Naive thymus-derived CD4-positive, alpha-beta T cell (primary cell): ENCODE measurements at regions not wholly inside any gene's neighbourhood (a gene's known extent, or its start where the extent isn't known, plus 50 kb on each side); places are given as distances from the start of the nearest gene placed in this dataset.

Experiments
- ATAC-seq: fragments of 150-1000 bp; cut with Tn5 transposase; 2 replicates; pipeline ENCODE4 v1.10.0; 2021; ENCODE audit warnings: mild to moderate bottlenecking, moderate library complexity
- CTCF ChIA-PET: fragments of 350-600 bp; sonication (Branson Sonifier 250); formaldehyde crosslinking; loops from one replicate; lab custom pipeline; 2021; ENCODE audit warnings: antibody characterized with exemption; lab: Charles Lee
- POLR2A ChIA-PET: fragments of 350-600 bp; sonication (Branson Sonifier 250); formaldehyde crosslinking; loops from one replicate; lab custom pipeline; 2021; ENCODE audit warnings: antibody characterized with exemption, inconsistent platforms; lab: Charles Lee
- DNase-seq, 9 donors: peaks; one replicate each; pipeline versions ENCODE4 v3.0.0 to v3.0.0-alpha.2; 2020 to 2022; ENCODE audit warnings: mixed read lengths in 1 of 9
- H3K27ac ChIP-seq: one replicate; pipeline ENCODE4 v1.7.0; 2013; ENCODE audit warnings: mild to moderate bottlenecking, low read depth, low read length, moderate library complexity
- H3K27me3 ChIP-seq, 2 donors: one replicate each; pipeline ENCODE4 v1.7.0; 2013; ENCODE audit warnings: low read length in 2 of 2, mild to moderate bottlenecking in 2 of 2, moderate library complexity in 2 of 2; ENCODE audit not compliant: control insufficient read depth in 2 of 2, insufficient read depth in 2 of 2
- H3K36me3 ChIP-seq, 3 experiments: 1 replicate in 2 of 3; 2 replicates in 1 of 3; pipeline ENCODE4 v1.7.0; 2013; ENCODE audit warnings: low read length in 3 of 3, mild to moderate bottlenecking in 3 of 3, moderate library complexity in 1 of 3; ENCODE audit not compliant: insufficient read depth in 3 of 3, control insufficient read depth in 2 of 3
- H3K4me1 ChIP-seq, 2 donors: one replicate each; pipeline ENCODE4 v1.7.0; 2013; ENCODE audit warnings: low read length in 2 of 2, mild to moderate bottlenecking in 2 of 2, moderate library complexity in 1 of 2; ENCODE audit not compliant: control insufficient read depth in 2 of 2, insufficient read depth in 2 of 2
- H3K4me3 ChIP-seq: 2 replicates; pipeline ENCODE4 v1.7.0; 2013; ENCODE audit warnings: mild to moderate bottlenecking, low read length
- H3K9me3 ChIP-seq, 3 experiments: 1 replicate in 2 of 3; 2 replicates in 1 of 3; pipeline ENCODE4 v1.7.0; 2013; ENCODE audit warnings: low read length in 3 of 3; ENCODE audit not compliant: control insufficient read depth in 2 of 3
- H3K27ac Mint-ChIP-seq, 9 donors: one replicate each; pipeline ENCODE4 v1.8.0; 2020 to 2022; ENCODE audit warnings: mixed read lengths in 9 of 9, mild to moderate bottlenecking in 8 of 9, moderate library complexity in 5 of 9, inconsistent platforms in 2 of 9
- H3K27me3 Mint-ChIP-seq, 5 donors: one replicate each; pipeline ENCODE4 v1.8.0; 2021 to 2022; ENCODE audit warnings: mixed read lengths in 5 of 5, mild to moderate bottlenecking in 1 of 5
- H3K36me3 Mint-ChIP-seq, 5 donors: one replicate each; pipeline ENCODE4 v1.8.0; 2020 to 2022; ENCODE audit warnings: mixed read lengths in 5 of 5, mild to moderate bottlenecking in 3 of 5, inconsistent platforms in 1 of 5
- H3K4me1 Mint-ChIP-seq, 7 donors: one replicate each; pipeline ENCODE4 v1.8.0; 2020 to 2022; ENCODE audit warnings: mixed read lengths in 7 of 7, mild to moderate bottlenecking in 3 of 7, inconsistent platforms in 1 of 7
- H3K4me3 Mint-ChIP-seq, 10 donors: one replicate each; pipeline ENCODE4 v1.8.0; 2020 to 2022; ENCODE audit warnings: mild to moderate bottlenecking in 10 of 10, mixed read lengths in 10 of 10, moderate library complexity in 6 of 10, inconsistent platforms in 2 of 10
- H3K9me3 Mint-ChIP-seq, 11 donors: one replicate each; pipeline ENCODE4 v1.8.0; 2020 to 2022; ENCODE audit warnings: mixed read lengths in 11 of 11, mild to moderate bottlenecking in 4 of 11, inconsistent platforms in 1 of 11, moderate library complexity in 1 of 11
- intact Hi-C, 2 donors: fragments of 100-400 bp; cut with micrococcal nuclease; formaldehyde crosslinking; loops; one replicate each; pipeline ENCODE4 v1.15.1; 2023

DNA sequence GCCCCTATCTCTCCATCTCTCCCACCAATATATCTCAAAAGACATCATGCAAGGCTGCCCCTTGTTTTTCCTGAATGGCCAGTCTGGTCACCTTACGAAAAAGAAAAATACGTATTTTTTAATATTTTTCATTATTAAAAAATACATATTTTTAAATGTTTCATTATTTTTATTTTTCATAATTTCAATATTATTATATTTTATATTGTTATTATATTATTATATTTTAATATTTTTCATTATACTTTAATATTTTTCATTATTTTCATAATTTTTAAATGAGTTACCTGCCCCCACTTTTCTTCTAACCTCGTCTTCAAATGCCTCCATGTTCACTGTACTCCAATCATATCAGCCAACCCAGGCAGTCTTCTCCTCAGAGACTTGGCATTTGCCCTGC lies 116.0 kb upstream of the ERCC4 start:
- no peak for DNase-seq
- intact Hi-C loops: no loop called here
- CTCF ChIA-PET: no interaction called here
- H3K27ac ChIP-seq: no peak overlapping the region
- no peak overlapping the region for H3K4me3 Mint-ChIP-seq
- POLR2A ChIA-PET: no interaction called here
- no peaks in the 10 kb centered on the region for H3K36me3 Mint-ChIP-seq
- H3K9me3 ChIP-seq: no peaks in the 10 kb centered on the region
- no peaks in the 10 kb centered on the region for H3K36me3 ChIP-seq
- peaks cover 0 to 5% (median 0%) of the 10 kb centered on the region in 11 donors for H3K9me3 Mint-ChIP-seq
- peaks cover 0 to 29% (median 11%) of the 10 kb centered on the region in 5 donors for H3K27me3 Mint-ChIP-seq
- no peaks in the 10 kb centered on the region for H3K4me1 ChIP-seq
- H3K27ac Mint-ChIP-seq: no peak overlapping the region
- H3K4me3 ChIP-seq: no peak overlapping the region
- no peaks in the 10 kb centered on the region for H3K27me3 ChIP-seq
- H3K4me1 Mint-ChIP-seq: no peaks in the 10 kb centered on the region
- ATAC-seq: no peak

DNA sequence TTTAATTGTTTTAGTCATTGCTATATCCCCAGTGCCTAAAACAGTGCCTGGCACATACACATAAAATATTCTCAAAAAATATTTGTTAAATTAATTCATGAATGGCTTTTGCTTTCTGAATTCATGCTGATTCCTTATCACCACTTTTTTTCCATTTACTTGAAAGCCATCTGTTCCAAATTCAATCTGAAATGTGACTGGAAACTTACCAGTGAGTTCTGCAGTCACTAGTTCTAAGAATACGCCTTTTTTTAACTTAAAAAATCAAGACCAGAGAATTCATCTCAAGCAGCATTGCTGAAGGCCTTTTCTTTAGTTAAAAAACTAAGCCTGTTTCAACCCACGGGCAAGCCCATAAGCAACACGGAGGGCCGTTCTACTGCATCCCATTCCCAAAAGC lies 114.0 kb upstream of the ERCC4 start:
- no peak for ATAC-seq
- Mint-ChIP-seq H3K4me1 (no peaks in the 10 kb centered on the region), H3K27ac (no peak overlapping the region), H3K9me3 (peaks cover 0 to 5% (median 0%) of the 10 kb centered on the region in 11 donors), H3K4me3 (no peak overlapping the region), H3K27me3 (peaks cover 0 to 28% (median 13%) of the 10 kb centered on the region in 5 donors), H3K36me3 (no peaks in the 10 kb centered on the region)
- Histone ChIP-seq H3K9me3 (no peaks in the 10 kb centered on the region), H3K27ac (no peak overlapping the region), H3K4me3 (no peak overlapping the region), H3K36me3 (no peaks in the 10 kb centered on the region), H3K27me3 (no peaks in the 10 kb centered on the region), H3K4me1 (no peaks in the 10 kb centered on the region)
- ChIA-PET POLR2A (no interaction called here), CTCF (no interaction called here)
- intact Hi-C loops: no loop called here
- no peak for DNase-seq

DNA sequence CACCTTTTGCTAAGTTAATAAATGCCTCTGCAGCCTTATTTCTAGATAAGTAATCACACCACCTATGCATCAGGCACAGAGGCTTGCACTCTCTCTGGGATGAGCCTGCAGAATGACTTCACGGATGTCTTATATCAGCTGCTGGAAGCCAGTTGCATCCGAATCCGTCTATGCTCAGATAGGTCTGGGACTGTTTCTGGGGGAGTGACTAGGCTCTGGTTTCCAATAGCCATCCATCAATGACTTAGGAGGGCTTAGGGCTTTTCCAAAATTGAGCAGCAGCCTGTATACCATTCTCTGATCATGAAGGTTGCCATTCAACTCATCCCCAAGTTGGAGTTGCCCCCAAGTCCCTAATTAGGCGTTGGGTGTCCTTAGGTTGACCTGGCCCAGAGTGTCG lies 113.3 kb upstream of the ERCC4 start:
- H3K27ac ChIP-seq: no peak overlapping the region
- intact Hi-C loops: no loop called here
- Mint-ChIP-seq H3K27ac (no peak overlapping the region), H3K27me3 (peaks cover 0 to 27% (median 17%) of the 10 kb centered on the region in 5 donors), H3K36me3 (no peaks in the 10 kb centered on the region), H3K4me3 (no peak overlapping the region), H3K4me1 (no peaks in the 10 kb centered on the region), H3K9me3 (peaks cover 0 to 7% (median 0%) of the 10 kb centered on the region in 11 donors)
- no peak for DNase-seq
- no peaks in the 10 kb centered on the region for H3K4me1 ChIP-seq
- H3K4me3 ChIP-seq: no peak overlapping the region
- CTCF ChIA-PET: no interaction called here
- H3K36me3 ChIP-seq: no peaks in the 10 kb centered on the region
- ATAC-seq: no peak
- H3K9me3 ChIP-seq: no peaks in the 10 kb centered on the region
- no peaks in the 10 kb centered on the region for H3K27me3 ChIP-seq
- POLR2A ChIA-PET: no interaction called here

DNA sequence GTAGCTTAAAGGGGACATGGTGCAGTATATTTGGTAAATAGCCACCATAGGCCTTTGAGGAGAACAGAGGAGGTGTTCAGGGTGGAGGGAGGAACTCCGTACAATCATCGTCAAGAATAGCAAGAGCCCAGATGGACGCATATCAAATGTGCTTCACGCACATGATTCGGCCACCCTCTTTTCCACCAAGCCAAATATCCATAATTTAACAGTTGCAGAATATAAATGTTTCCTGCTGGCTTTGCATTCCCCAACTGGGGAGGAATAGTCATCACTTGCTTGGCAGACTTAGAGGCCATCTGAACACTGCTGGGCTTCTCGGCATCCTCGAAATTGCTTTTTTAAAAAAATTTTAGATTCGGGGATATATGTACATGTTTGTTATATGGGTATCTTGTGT lies 111.9 kb upstream of the ERCC4 start:
- Mint-ChIP-seq H3K36me3 (no peaks in the 10 kb centered on the region), H3K27ac (no peak overlapping the region), H3K27me3 (peaks cover 0 to 31% (median 19%) of the 10 kb centered on the region in 5 donors), H3K9me3 (peaks cover 0 to 10% (median 3%) of the 10 kb centered on the region in 11 donors), H3K4me3 (no peak overlapping the region), H3K4me1 (no peaks in the 10 kb centered on the region)
- ATAC-seq: no peak
- DNase-seq: no peak
- intact Hi-C loops: no loop called here
- CTCF ChIA-PET: no interaction called here
- no peak overlapping the region for H3K27ac ChIP-seq
- POLR2A ChIA-PET: no interaction called here
- H3K4me3 ChIP-seq: no peak overlapping the region
- H3K9me3 ChIP-seq: no peaks in the 10 kb centered on the region
- H3K4me1 ChIP-seq: no peaks in the 10 kb centered on the region
- no peaks in the 10 kb centered on the region for H3K36me3 ChIP-seq
- H3K27me3 ChIP-seq: no peaks in the 10 kb centered on the region

DNA sequence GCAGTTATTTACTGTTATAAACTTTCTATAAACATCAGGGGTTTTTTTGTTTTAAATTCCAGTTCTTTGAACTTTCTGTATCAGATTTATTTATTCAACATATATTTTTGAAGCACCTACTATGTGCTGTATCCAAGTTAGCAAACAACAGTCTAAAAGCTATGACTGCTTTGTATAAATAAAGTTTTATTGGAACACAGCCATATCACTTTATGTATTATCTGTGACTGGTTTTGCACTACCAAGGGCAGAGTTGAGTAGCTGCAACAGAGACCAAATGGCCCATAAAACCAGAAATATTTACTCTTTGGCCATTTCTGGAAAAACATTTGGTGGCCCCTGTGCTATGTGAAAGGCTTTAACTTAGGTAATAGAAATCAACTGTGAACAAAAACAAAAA lies 110.2 kb upstream of the ERCC4 start:
- H3K9me3 Mint-ChIP-seq: peaks cover 0 to 10% (median 2%) of the 10 kb centered on the region in 11 donors
- POLR2A ChIA-PET: no interaction called here
- Histone ChIP-seq H3K9me3 (no peaks in the 10 kb centered on the region), H3K4me3 (no peak overlapping the region), H3K4me1 (no peaks in the 10 kb centered on the region), H3K27ac (no peak overlapping the region), H3K36me3 (no peaks in the 10 kb centered on the region), H3K27me3 (no peaks in the 10 kb centered on the region)
- ATAC-seq: no peak
- no peak overlapping the region for H3K4me3 Mint-ChIP-seq
- intact Hi-C loops: no loop called here
- CTCF ChIA-PET: no interaction called here
- DNase-seq: no peak
- H3K27me3 Mint-ChIP-seq: peaks cover 0 to 26% (median 15%) of the 10 kb centered on the region in 5 donors
- no peaks in the 10 kb centered on the region for H3K36me3 Mint-ChIP-seq
- no peaks in the 10 kb centered on the region for H3K4me1 Mint-ChIP-seq
- H3K27ac Mint-ChIP-seq: no peak overlapping the region

DNA sequence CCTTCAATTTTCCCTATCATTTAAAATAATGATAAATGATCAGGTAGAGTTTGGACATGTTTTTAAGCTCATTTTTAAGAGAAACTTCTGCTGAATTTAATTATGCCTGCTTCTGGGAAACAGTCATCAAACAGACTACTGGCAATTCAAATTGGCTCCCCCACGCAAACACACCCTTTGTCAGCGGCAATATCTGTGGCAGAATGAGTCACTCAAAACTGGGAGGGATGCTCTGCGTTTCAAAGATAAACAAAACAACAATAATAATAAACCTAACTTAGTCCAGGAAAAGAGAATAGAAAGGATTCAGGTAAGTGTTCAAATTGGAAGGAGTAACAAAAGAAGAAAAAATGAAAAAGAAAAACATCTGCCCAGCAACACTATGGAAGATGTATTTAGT lies 108.1 kb upstream of the ERCC4 start:
- H3K4me3 ChIP-seq: no peak overlapping the region
- ChIA-PET CTCF (no interaction called here), POLR2A (no interaction called here)
- Mint-ChIP-seq H3K27me3 (peaks cover 0 to 36% (median 17%) of the 10 kb centered on the region in 5 donors), H3K36me3 (no peaks in the 10 kb centered on the region), H3K27ac (no peak overlapping the region), H3K9me3 (peaks cover 0 to 10% (median 4%) of the 10 kb centered on the region in 11 donors), H3K4me3 (no peak overlapping the region), H3K4me1 (no peaks in the 10 kb centered on the region)
- DNase-seq: no peak
- H3K4me1 ChIP-seq: no peaks in the 10 kb centered on the region
- intact Hi-C loops: no loop called here
- H3K27me3 ChIP-seq: no peaks in the 10 kb centered on the region
- H3K27ac ChIP-seq: no peak overlapping the region
- H3K36me3 ChIP-seq: no peaks in the 10 kb centered on the region
- no peak for ATAC-seq
- no peaks in the 10 kb centered on the region for H3K9me3 ChIP-seq

DNA sequence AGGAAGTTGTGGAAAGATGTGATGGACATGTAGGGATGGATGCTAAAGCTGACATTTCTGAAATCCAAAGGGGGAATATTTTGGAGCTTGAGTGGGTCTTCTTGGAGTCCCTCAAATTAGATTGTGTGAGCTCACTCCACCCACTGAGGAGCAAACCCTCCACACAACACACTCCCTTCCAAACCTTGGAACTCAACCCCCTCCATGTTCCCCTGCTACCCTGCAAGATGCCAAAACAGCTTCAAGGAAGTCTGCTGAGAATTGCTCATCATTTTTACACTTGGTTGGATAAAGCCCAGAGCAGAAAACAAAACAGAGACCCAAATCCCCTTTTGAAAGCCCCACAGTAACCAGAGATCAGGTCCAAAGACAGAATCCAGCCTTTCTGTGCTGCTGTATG lies 103.3 kb upstream of the ERCC4 start:
- POLR2A ChIA-PET: no interaction called here

More for the DNA sequence above, 103.3 kb upstream of the ERCC4 start:
- ATAC-seq (no peak), DNase-seq (no peak)
- Mint-ChIP-seq H3K36me3 (no peaks in the 10 kb centered on the region), H3K27me3 (peaks cover 0 to 40% (median 24%) of the 10 kb centered on the region in 5 donors), H3K4me1 (no peaks in the 10 kb centered on the region), H3K9me3 (peaks cover 0 to 11% (median 4%) of the 10 kb centered on the region in 11 donors), H3K27ac (no peak overlapping the region), H3K4me3 (no peak overlapping the region)
- H3K27ac ChIP-seq: no peak overlapping the region
- H3K9me3 ChIP-seq: no peaks in the 10 kb centered on the region
- CTCF ChIA-PET: no interaction called here
- no peak overlapping the region for H3K4me3 ChIP-seq
- H3K27me3 ChIP-seq: no peaks in the 10 kb centered on the region
- no peaks in the 10 kb centered on the region for H3K4me1 ChIP-seq
- H3K36me3 ChIP-seq: no peaks in the 10 kb centered on the region
- intact Hi-C loops: no loop called here
